ENCODE measurements at regions not wholly inside any gene's neighbourhood (a gene's known extent, or its start where the extent isn't known, plus 50 kb on each side); places are given as distances from the start of the nearest gene placed in this dataset.

DNA sequence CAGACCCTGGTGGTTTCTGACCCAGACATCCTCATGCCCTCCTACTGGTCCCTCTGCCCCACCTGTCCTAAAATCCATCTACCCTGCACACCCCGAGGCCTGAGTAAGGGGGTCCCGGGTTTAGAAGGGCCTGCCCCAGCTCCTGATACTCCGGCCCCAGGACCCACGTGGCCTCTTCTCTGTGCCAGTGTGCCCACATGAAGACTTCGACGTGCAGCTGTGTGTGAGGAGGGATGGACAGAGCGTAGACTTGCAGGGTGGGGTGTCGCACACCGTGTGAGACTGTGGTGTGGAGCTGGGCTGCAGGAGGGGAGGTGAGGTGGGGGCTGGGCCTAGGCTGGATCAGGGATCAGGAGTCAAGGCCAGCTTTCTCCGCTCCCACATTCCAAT, 461.1 kb downstream of the PTPRU start:
- no peak overlapping the region for H3K4me3 ChIP-seq (ENCODE audit: low read length)
- no peaks in the 10 kb centered on the region for H4K20me1 ChIP-seq (ENCODE audit: insufficient read depth)
- no peaks in the 10 kb centered on the region for H3F3A ChIP-seq (ENCODE audit: insufficient read depth, low read length, poor library complexity, severe bottlenecking)
- H2AFZ ChIP-seq (ENCODE audit: low read depth, low read length) = no peak overlapping the region
- no peaks in the 10 kb centered on the region for H3K79me2 ChIP-seq (replicated peaks; ENCODE audit: insufficient read depth, low read length)
- no peaks in the 10 kb centered on the region for H3K36me3 ChIP-seq (ENCODE audit: insufficient read depth, low read length)
- peaks cover 8% of the 10 kb centered on the region for H3K9me3 ChIP-seq (ENCODE audit: low read length)
- no peak overlapping the region for H3K4me2 ChIP-seq (ENCODE audit: low read length)
- H3K9ac ChIP-seq (ENCODE audit: low read length) = no peak overlapping the region
- H3K27ac ChIP-seq (ENCODE audit: low read length) = peak overlapping the region; percentile 80
- no peaks in the 10 kb centered on the region for H3K27me3 ChIP-seq (ENCODE audit: insufficient read depth, low read depth, low read length)
- no peaks in the 10 kb centered on the region for H3K9me2 ChIP-seq (ENCODE audit: insufficient read depth, low read length)
- TF ChIP-seq RAD21 (conservative IDR thresholded peaks at IDR 0.05) = no peak
- no peak for TF ChIP-seq SMC3 (conservative IDR thresholded peaks at IDR 0.05; ENCODE audit: poor library complexity)
- no peak for TF ChIP-seq TAF1 (IDR thresholded peaks at IDR 0.05; ENCODE audit: low read depth)
- TF ChIP-seq MXI1 (conservative IDR thresholded peaks at IDR 0.05; ENCODE audit: poor library complexity, severe bottlenecking) = no peak
- TF ChIP-seq, protein P1, sequence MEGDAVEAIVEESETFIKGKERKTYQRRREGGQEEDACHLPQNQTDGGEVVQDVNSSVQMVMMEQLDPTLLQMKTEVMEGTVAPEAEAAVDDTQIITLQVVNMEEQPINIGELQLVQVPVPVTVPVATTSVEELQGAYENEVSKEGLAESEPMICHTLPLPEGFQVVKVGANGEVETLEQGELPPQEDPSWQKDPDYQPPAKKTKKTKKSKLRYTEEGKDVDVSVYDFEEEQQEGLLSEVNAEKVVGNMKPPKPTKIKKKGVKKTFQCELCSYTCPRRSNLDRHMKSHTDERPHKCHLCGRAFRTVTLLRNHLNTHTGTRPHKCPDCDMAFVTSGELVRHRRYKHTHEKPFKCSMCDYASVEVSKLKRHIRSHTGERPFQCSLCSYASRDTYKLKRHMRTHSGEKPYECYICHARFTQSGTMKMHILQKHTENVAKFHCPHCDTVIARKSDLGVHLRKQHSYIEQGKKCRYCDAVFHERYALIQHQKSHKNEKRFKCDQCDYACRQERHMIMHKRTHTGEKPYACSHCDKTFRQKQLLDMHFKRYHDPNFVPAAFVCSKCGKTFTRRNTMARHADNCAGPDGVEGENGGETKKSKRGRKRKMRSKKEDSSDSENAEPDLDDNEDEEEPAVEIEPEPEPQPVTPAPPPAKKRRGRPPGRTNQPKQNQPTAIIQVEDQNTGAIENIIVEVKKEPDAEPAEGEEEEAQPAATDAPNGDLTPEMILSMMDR (IDR thresholded peaks at IDR 0.05; ENCODE audit: poor library complexity, severe bottlenecking) = no peak

- H3K27me3 ChIP-seq (ENCODE audit: insufficient read depth, low read depth, low read length) = no peaks in the 10 kb centered on the region
- H4K20me1 ChIP-seq (ENCODE audit: insufficient read depth) = no peaks in the 10 kb centered on the region
- no peaks in the 10 kb centered on the region for H3K79me2 ChIP-seq (replicated peaks; ENCODE audit: insufficient read depth, low read length)
- peak overlapping the region; percentile 37 for H2AFZ ChIP-seq (ENCODE audit: low read depth, low read length)
- TF ChIP-seq EZH2 (IDR thresholded peaks at IDR 0.05; ENCODE audit: borderline replicate concordance, insufficient read depth, low read length, poor library complexity, severe bottlenecking) (no peak), MXI1 (conservative IDR thresholded peaks at IDR 0.05; ENCODE audit: poor library complexity, severe bottlenecking) (no peak), TAF1 (IDR thresholded peaks at IDR 0.05; ENCODE audit: low read depth) (no peak), POLR2AphosphoS5 (IDR thresholded peaks at IDR 0.05) (no peak), RAD21 (conservative IDR thresholded peaks at IDR 0.05) (no peak)
- TF ChIP-seq, protein P1 (IDR thresholded peaks at IDR 0.05; ENCODE audit: poor library complexity, severe bottlenecking) = no peak
- TF ChIP-seq, protein P2, sequence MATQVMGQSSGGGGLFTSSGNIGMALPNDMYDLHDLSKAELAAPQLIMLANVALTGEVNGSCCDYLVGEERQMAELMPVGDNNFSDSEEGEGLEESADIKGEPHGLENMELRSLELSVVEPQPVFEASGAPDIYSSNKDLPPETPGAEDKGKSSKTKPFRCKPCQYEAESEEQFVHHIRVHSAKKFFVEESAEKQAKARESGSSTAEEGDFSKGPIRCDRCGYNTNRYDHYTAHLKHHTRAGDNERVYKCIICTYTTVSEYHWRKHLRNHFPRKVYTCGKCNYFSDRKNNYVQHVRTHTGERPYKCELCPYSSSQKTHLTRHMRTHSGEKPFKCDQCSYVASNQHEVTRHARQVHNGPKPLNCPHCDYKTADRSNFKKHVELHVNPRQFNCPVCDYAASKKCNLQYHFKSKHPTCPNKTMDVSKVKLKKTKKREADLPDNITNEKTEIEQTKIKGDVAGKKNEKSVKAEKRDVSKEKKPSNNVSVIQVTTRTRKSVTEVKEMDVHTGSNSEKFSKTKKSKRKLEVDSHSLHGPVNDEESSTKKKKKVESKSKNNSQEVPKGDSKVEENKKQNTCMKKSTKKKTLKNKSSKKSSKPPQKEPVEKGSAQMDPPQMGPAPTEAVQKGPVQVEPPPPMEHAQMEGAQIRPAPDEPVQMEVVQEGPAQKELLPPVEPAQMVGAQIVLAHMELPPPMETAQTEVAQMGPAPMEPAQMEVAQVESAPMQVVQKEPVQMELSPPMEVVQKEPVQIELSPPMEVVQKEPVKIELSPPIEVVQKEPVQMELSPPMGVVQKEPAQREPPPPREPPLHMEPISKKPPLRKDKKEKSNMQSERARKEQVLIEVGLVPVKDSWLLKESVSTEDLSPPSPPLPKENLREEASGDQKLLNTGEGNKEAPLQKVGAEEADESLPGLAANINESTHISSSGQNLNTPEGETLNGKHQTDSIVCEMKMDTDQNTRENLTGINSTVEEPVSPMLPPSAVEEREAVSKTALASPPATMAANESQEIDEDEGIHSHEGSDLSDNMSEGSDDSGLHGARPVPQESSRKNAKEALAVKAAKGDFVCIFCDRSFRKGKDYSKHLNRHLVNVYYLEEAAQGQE (IDR thresholded peaks at IDR 0.05; ENCODE audit: borderline replicate concordance) = no peak
- H3K4me3 ChIP-seq (ENCODE audit: low read length) = peak overlapping the region; percentile 38
- H3K36me3 ChIP-seq (ENCODE audit: insufficient read depth, low read length) = no peaks in the 10 kb centered on the region
- peaks cover 8% of the 10 kb centered on the region for H3K9me3 ChIP-seq (ENCODE audit: low read length)
- no peak overlapping the region for H3K4me2 ChIP-seq (ENCODE audit: low read length)
- H3F3A ChIP-seq (ENCODE audit: insufficient read depth, low read length, poor library complexity, severe bottlenecking) = no peaks in the 10 kb centered on the region
- peak overlapping the region; percentile 59 for H3K9ac ChIP-seq (ENCODE audit: low read length)
- no peaks in the 10 kb centered on the region for H3K9me2 ChIP-seq (ENCODE audit: insufficient read depth, low read length)
- H3K27ac ChIP-seq (ENCODE audit: low read length) = peak overlapping the region; percentile 80
Observed at GRCh38 chr1:29696656-29697390, 460.5 kb downstream of the PTPRU start.

All from neural cell (in vitro differentiated cells).